ENCODE measurements at regions not wholly inside any gene's neighbourhood (a gene's known extent, or its start where the extent isn't known, plus 50 kb on each side); places are given as distances from the start of the nearest gene placed in this dataset.

GRCh38 chr13:22423261-22423660 is 752.4 kb downstream of the FGF9 start:
- 72 to 100% methylated on average over 1 of the region's 1 CpG for WGBS, 2 experiments (ENCODE audit: insufficient coverage in 1 of 2, insufficient read length in 1 of 2)

GRCh38 chr13:22425087-22425486 is 754.2 kb downstream of the FGF9 start:
- no peaks in the 10 kb centered on the region for H3K36me3 Mint-ChIP-seq (ENCODE audit: low read depth)
- no peak for DNase-seq
- Histone ChIP-seq H3K9ac (ENCODE audit: extremely low read depth, low read length, poor library complexity, severe bottlenecking) (no peak overlapping the region), H3K36me3 (ENCODE audit: control insufficient read depth, insufficient read depth, low read length) (no peaks in the 10 kb centered on the region), H3K4me3 (ENCODE audit: low read length) (no peak overlapping the region), H3K27me3 (ENCODE audit: control insufficient read depth, insufficient read depth, low read length, poor library complexity, severe bottlenecking) (no peaks in the 10 kb centered on the region), H3K9me3 (ENCODE audit: control insufficient read depth, low read length) (no peaks in the 10 kb centered on the region), H3K27ac (ENCODE audit: low read depth, low read length) (no peak overlapping the region), H3K4me1 (ENCODE audit: control insufficient read depth, insufficient read depth, low read length) (peaks cover 4% of the 10 kb centered on the region)
- H3K27me3 Mint-ChIP-seq (ENCODE audit: insufficient read depth): no peaks in the 10 kb centered on the region
- no peak overlapping the region for H3K27ac Mint-ChIP-seq
- 97 to 100% methylated on average over 2 to 4 of the region's 4 CpGs for WGBS, 2 experiments (ENCODE audit: insufficient coverage in 1 of 2, insufficient read length in 1 of 2)
- no peak overlapping the region for H3K4me3 Mint-ChIP-seq
- H3K4me1 Mint-ChIP-seq: no peaks in the 10 kb centered on the region
- no peaks in the 10 kb centered on the region for H3K9me3 Mint-ChIP-seq
- TF ChIP-seq CTCF (conservative IDR thresholded peaks at IDR 0.05): no peak

More at GRCh38 chr13:22423261-22423660, 752.4 kb downstream of the FGF9 start:
- Mint-ChIP-seq H3K4me3 (no peak overlapping the region), H3K9me3 (no peaks in the 10 kb centered on the region), H3K27ac (no peak overlapping the region), H3K4me1 (no peaks in the 10 kb centered on the region), H3K36me3 (ENCODE audit: low read depth) (no peaks in the 10 kb centered on the region), H3K27me3 (ENCODE audit: insufficient read depth) (no peaks in the 10 kb centered on the region)
- peaks cover 1% of the 10 kb centered on the region for H3K4me1 ChIP-seq (ENCODE audit: control insufficient read depth, insufficient read depth, low read length)
- H3K4me3 ChIP-seq (ENCODE audit: low read length): no peak overlapping the region
- DNase-seq: no peak
- no peak overlapping the region for H3K9ac ChIP-seq (ENCODE audit: extremely low read depth, low read length, poor library complexity, severe bottlenecking)
- no peak for TF ChIP-seq CTCF (conservative IDR thresholded peaks at IDR 0.05)
- H3K27ac ChIP-seq (ENCODE audit: low read depth, low read length): no peak overlapping the region
- no peaks in the 10 kb centered on the region for H3K36me3 ChIP-seq (ENCODE audit: control insufficient read depth, insufficient read depth, low read length)
- H3K9me3 ChIP-seq (ENCODE audit: control insufficient read depth, low read length): no peaks in the 10 kb centered on the region
- no peaks in the 10 kb centered on the region for H3K27me3 ChIP-seq (ENCODE audit: control insufficient read depth, insufficient read depth, low read length, poor library complexity, severe bottlenecking)

GRCh38 chr13:22427066-22427465 is 753.7 kb upstream of the SGCG start:
- no peak for DNase-seq
- Histone ChIP-seq H3K9ac (ENCODE audit: extremely low read depth, low read length, poor library complexity, severe bottlenecking) (no peak overlapping the region), H3K36me3 (ENCODE audit: control insufficient read depth, insufficient read depth, low read length) (no peaks in the 10 kb centered on the region), H3K4me1 (ENCODE audit: control insufficient read depth, insufficient read depth, low read length) (peaks cover 4% of the 10 kb centered on the region), H3K27ac (ENCODE audit: low read depth, low read length) (no peak overlapping the region), H3K4me3 (ENCODE audit: low read length) (no peak overlapping the region), H3K27me3 (ENCODE audit: control insufficient read depth, insufficient read depth, low read length, poor library complexity, severe bottlenecking) (no peaks in the 10 kb centered on the region), H3K9me3 (ENCODE audit: control insufficient read depth, low read length) (no peaks in the 10 kb centered on the region)
- Mint-ChIP-seq H3K4me1 (no peaks in the 10 kb centered on the region), H3K36me3 (ENCODE audit: low read depth) (no peaks in the 10 kb centered on the region), H3K4me3 (no peak overlapping the region), H3K27me3 (ENCODE audit: insufficient read depth) (no peaks in the 10 kb centered on the region), H3K27ac (no peak overlapping the region), H3K9me3 (no peaks in the 10 kb centered on the region)
- no peak for TF ChIP-seq CTCF (conservative IDR thresholded peaks at IDR 0.05)
- 88 to 94% methylated on average over 2 to 3 of the region's 3 CpGs for WGBS, 2 experiments (ENCODE audit: insufficient coverage in 1 of 2, insufficient read length in 1 of 2)
